ENCODE measurements at regions not wholly inside any gene's neighbourhood (a gene's known extent, or its start where the extent isn't known, plus 50 kb on each side); places are given as distances from the start of the nearest gene placed in this dataset.
A peak's percentile ranks its signal among the peaks of the same experiment; 100 is the strongest.
"Not testable (repeated sequence)": the region's sequence is repeated elsewhere in the genome, so short reads cannot be mapped to it uniquely, and the experiment has no call there.

DNA sequence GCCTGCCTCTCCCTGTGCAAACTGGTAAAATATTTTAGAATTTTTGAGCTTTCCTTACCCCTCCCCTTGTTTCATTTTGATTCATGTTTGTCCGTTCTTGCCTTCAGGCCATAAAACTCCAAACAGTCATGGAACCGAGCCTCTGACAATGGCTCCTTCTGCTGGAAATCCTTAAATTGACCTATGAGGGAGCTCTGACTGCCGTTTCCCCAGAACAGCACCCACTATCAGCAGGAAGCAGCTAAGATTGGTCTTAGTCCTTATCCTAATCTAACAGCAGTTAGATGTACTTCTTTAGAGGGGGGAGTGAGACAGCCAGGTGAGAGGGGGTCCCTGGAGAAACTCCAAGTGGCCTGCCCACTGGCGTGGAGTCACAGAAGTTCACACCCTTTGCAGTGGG lies 106.7 kb downstream of the FAM174A start:
- Histone ChIP-seq H3K9me3 (ENCODE audit: control insufficient read depth in 2 of 2, insufficient read depth in 1 of 2, low read length in 1 of 2) (no peaks in the 10 kb centered on the region), H3K4me1 (ENCODE audit: control insufficient read depth in 2 of 2, insufficient read depth in 2 of 2, low read length in 2 of 2) (no peaks in the 10 kb centered on the region), H3K4me3 (ENCODE audit: low read length in 2 of 2) (no peak overlapping the region), H3K27me3 (ENCODE audit: control insufficient read depth in 2 of 2, insufficient read depth in 1 of 2, low read length in 1 of 2) (no peaks in the 10 kb centered on the region), H3K27ac (ENCODE audit: low read depth in 1 of 2, low read length in 1 of 2) (no peak overlapping the region), H3K36me3 (ENCODE audit: control insufficient read depth in 2 of 2, insufficient read depth in 2 of 2, low read length in 1 of 2) (no peaks in the 10 kb centered on the region)
- 88% methylated on average over 4 of the region's 4 CpGs for WGBS
- no peak for DNase-seq (ENCODE audit: low read depth in 6 of 9, low spot score in 9 of 9)

DNA sequence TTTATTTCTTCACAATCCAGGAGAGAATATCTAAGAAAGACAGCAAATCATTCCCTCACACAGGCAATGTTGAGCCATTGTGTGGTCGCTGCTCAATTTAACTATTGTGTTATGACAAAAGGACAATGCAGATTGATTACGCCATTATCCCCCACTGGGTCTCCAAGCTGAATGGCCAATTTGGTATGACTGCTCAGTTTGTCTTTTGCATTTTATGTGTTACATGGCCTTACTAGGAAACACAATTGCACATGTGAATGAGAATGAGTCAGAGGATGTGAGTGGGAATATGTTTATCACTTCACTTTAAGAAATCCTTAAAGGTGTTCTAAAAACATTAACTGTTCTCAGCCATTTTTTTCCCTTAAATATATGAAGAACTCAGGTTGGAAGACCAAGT lies 108.3 kb downstream of the FAM174A start:
- H3K4me1 ChIP-seq (ENCODE audit: control insufficient read depth in 2 of 2, insufficient read depth in 2 of 2, low read length in 2 of 2): no peaks in the 10 kb centered on the region
- WGBS: 100% methylated on average over 2 of the region's 2 CpGs
- H3K4me3 ChIP-seq (ENCODE audit: low read length in 2 of 2): no peak overlapping the region
- no peak overlapping the region for H3K27ac ChIP-seq (ENCODE audit: low read depth in 1 of 2, low read length in 1 of 2)
- no peaks in the 10 kb centered on the region for H3K9me3 ChIP-seq (ENCODE audit: control insufficient read depth in 2 of 2, insufficient read depth in 1 of 2, low read length in 1 of 2)
- no peaks in the 10 kb centered on the region for H3K36me3 ChIP-seq (ENCODE audit: control insufficient read depth in 2 of 2, insufficient read depth in 2 of 2, low read length in 1 of 2)
- DNase-seq (ENCODE audit: low read depth in 6 of 9, low spot score in 9 of 9): no peak
- H3K27me3 ChIP-seq (ENCODE audit: control insufficient read depth in 2 of 2, insufficient read depth in 1 of 2, low read length in 1 of 2): no peaks in the 10 kb centered on the region

DNA sequence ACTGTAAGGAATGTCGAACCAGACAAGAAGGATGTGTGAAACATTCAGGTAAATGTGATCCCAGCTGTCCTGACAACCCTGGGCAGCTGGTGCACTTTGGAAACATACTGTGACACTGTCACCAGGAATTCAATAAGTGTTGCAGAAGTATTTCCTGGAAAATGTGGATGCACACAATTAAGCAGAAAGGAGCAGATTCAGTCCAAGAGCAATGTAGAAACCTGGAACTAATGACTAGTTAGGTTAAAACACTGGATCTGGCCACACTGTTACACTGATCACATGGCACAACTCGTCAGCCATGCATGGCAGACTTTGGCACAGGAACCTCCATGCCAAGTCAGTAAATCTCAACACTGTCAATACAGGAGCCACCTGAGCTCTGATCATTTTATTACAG lies 109.0 kb downstream of the FAM174A start:
- Histone ChIP-seq H3K27ac (ENCODE audit: low read depth in 1 of 2, low read length in 1 of 2) (no peak overlapping the region), H3K4me1 (ENCODE audit: control insufficient read depth in 2 of 2, insufficient read depth in 2 of 2, low read length in 2 of 2) (no peaks in the 10 kb centered on the region), H3K36me3 (ENCODE audit: control insufficient read depth in 2 of 2, insufficient read depth in 2 of 2, low read length in 1 of 2) (no peaks in the 10 kb centered on the region), H3K9me3 (ENCODE audit: control insufficient read depth in 2 of 2, insufficient read depth in 1 of 2, low read length in 1 of 2) (no peaks in the 10 kb centered on the region), H3K4me3 (ENCODE audit: low read length in 2 of 2) (no peak overlapping the region), H3K27me3 (ENCODE audit: control insufficient read depth in 2 of 2, insufficient read depth in 1 of 2, low read length in 1 of 2) (no peaks in the 10 kb centered on the region)
- 93% methylated on average over 2 of the region's 2 CpGs for WGBS
- no peak for DNase-seq (ENCODE audit: low read depth in 6 of 9, low spot score in 9 of 9)

DNA sequence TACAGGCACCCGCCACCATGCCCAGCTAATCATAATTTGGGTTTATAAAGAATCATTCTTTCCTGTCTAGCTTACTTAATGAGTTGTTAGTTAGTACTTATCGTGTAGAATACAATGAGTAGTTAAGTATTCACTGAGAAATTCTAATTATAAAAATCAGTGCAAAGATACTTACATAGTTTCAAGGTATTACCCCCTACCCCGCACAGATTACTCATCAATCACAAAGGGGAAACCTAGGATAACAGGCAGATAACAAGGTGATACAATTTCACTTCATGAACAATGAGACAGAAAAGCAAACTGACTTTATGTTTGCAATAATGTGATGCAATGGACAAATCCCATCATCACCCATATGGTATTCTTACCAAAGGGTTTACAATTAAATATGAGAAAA lies 109.6 kb downstream of the FAM174A start:
- no peaks in the 10 kb centered on the region for H3K36me3 ChIP-seq (ENCODE audit: control insufficient read depth in 2 of 2, insufficient read depth in 2 of 2, low read length in 1 of 2)
- H3K27ac ChIP-seq (ENCODE audit: low read depth in 1 of 2, low read length in 1 of 2): no peak overlapping the region
- WGBS: 84% methylated on average over 3 of the region's 3 CpGs
- H3K27me3 ChIP-seq (ENCODE audit: control insufficient read depth in 2 of 2, insufficient read depth in 1 of 2, low read length in 1 of 2): no peaks in the 10 kb centered on the region
- H3K4me3 ChIP-seq (ENCODE audit: low read length in 2 of 2): no peak overlapping the region
- H3K9me3 ChIP-seq (ENCODE audit: control insufficient read depth in 2 of 2, insufficient read depth in 1 of 2, low read length in 1 of 2): no peaks in the 10 kb centered on the region
- no peak for DNase-seq (ENCODE audit: low read depth in 6 of 9, low spot score in 9 of 9)
- no peaks in the 10 kb centered on the region for H3K4me1 ChIP-seq (ENCODE audit: control insufficient read depth in 2 of 2, insufficient read depth in 2 of 2, low read length in 2 of 2)

DNA sequence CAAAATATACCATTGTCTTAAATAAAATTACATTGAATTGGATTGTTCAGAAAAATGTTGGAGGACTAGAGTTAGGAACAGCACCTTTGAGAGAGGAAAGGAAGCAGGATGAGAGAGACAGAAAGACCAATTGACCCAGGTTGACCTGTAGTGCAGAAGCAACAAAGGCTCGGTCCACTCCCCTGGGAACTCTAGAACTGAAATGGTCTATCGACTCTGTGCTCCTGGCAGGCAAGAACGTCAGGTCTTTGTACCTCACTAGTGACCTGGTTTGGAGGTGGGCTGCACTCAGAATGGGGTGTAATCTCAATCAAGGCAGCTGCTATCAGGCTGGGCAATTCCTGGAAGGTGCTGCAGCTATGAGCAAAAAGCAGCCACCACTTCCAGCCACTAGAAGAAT lies 110.8 kb downstream of the FAM174A start:
- H3K36me3 ChIP-seq (ENCODE audit: control insufficient read depth in 2 of 2, insufficient read depth in 2 of 2, low read length in 1 of 2): no peaks in the 10 kb centered on the region
- peak overlapping the region in 1 of 2 donors; percentile 20 for H3K27ac ChIP-seq (ENCODE audit: low read depth in 1 of 2, low read length in 1 of 2)
- DNase-seq (ENCODE audit: low read depth in 6 of 9, low spot score in 9 of 9): no peak
- 84% methylated on average over 3 of the region's 3 CpGs for WGBS
- no peaks in the 10 kb centered on the region for H3K9me3 ChIP-seq (ENCODE audit: control insufficient read depth in 2 of 2, insufficient read depth in 1 of 2, low read length in 1 of 2)
- no peak overlapping the region for H3K4me3 ChIP-seq (ENCODE audit: low read length in 2 of 2)
- no peaks in the 10 kb centered on the region for H3K27me3 ChIP-seq (ENCODE audit: control insufficient read depth in 2 of 2, insufficient read depth in 1 of 2, low read length in 1 of 2)
- no peaks in the 10 kb centered on the region for H3K4me1 ChIP-seq (ENCODE audit: control insufficient read depth in 2 of 2, insufficient read depth in 2 of 2, low read length in 2 of 2)

DNA sequence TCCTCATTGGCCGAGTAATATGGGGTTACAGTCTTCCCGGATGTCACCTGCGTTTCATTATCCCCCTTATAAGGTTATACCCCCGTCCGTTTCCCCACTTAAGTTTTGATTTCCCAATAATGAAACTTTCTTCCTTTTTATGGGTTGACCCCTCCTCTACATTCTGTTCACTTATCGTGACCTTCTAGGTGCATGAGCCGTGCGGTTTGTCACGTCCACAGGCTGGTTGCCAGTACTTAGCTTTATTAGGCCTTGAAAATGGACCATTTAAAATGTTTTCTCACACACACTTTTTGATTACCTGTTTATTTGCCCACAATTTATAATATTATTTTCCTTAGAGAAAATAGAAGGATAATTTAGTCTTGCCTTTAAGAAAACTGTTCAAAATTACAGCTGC lies 111.5 kb downstream of the FAM174A start:
- Histone ChIP-seq H3K27me3 (ENCODE audit: control insufficient read depth in 2 of 2, insufficient read depth in 1 of 2, low read length in 1 of 2) (no peaks in the 10 kb centered on the region), H3K4me1 (ENCODE audit: control insufficient read depth in 2 of 2, insufficient read depth in 2 of 2, low read length in 2 of 2) (no peaks in the 10 kb centered on the region), H3K9me3 (ENCODE audit: control insufficient read depth in 2 of 2, insufficient read depth in 1 of 2, low read length in 1 of 2) (no peaks in the 10 kb centered on the region), H3K36me3 (ENCODE audit: control insufficient read depth in 2 of 2, insufficient read depth in 2 of 2, low read length in 1 of 2) (no peaks in the 10 kb centered on the region), H3K4me3 (ENCODE audit: low read length in 2 of 2) (no peak overlapping the region), H3K27ac (ENCODE audit: low read depth in 1 of 2, low read length in 1 of 2) (no peak overlapping the region)
- DNase-seq (ENCODE audit: low read depth in 6 of 9, low spot score in 9 of 9): no peak
- WGBS: 86% methylated on average over 9 of the region's 9 CpGs

DNA sequence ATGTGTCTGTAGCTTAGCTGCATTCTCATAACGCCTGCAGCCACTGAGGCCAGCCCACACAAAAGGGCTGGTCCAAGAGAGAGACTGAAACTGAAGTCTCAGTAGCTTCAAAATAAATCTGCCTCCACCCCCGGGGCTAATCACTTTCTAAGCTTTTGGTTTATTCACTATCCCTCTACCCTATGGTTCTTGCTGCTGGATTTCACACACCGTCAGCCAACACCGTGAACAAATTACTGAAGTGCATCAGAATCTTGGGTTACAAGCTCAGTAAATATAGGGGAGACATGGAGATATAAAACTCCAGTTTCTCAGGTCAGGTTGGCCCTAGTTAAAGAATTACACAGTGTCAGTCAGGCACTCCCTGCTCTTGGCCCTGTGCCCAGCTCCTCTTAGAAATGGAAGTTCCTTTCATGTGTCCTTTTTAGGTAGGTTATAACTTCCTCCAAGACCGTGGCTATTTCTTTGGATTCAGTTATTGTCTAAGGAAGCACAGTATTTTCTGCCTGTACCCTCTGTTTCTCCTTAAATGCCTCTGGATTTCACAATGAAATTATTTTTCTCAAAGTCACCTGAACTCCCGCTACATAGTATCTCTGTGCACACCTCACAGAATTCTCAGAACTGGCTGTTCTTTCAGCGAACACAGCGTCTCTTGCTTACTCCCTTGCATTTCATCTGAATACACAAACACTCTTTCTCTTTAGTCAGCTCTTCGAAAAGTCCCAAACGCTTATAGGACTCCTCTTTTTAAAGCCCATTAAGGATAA lies 112.5 kb downstream of the FAM174A start:
- peak in 1 of 9 donors; percentile 28 for DNase-seq (ENCODE audit: low read depth in 6 of 9, low spot score in 9 of 9)

DNA sequence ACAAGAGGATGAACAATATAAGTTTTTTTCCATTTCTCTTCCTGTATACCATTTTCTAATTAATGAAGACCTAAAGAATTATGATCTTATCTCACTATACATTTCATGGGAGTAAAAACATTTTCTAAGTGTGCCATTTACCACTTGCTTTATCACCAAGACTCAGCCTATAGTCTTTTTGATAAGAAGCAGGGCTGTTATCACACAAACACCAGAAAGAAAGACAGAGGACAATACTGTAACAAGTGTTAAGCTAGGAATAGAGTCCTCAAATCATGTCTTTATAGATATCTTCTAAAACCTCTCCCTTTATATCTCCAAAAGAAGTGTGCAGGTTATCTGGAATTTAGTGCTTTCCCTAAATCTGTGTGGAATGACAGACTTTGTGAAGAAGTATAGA lies 119.7 kb downstream of the FAM174A start:
- H3K4me1 ChIP-seq (ENCODE audit: control insufficient read depth in 2 of 2, insufficient read depth in 2 of 2, low read length in 2 of 2): no peaks in the 10 kb centered on the region
- H3K27ac ChIP-seq (ENCODE audit: low read depth in 1 of 2, low read length in 1 of 2): no peak overlapping the region
- H3K9me3 ChIP-seq (ENCODE audit: control insufficient read depth in 2 of 2, insufficient read depth in 1 of 2, low read length in 1 of 2): no peaks in the 10 kb centered on the region
- no peaks in the 10 kb centered on the region for H3K27me3 ChIP-seq (ENCODE audit: control insufficient read depth in 2 of 2, insufficient read depth in 1 of 2, low read length in 1 of 2)
- DNase-seq (ENCODE audit: low read depth in 6 of 9, low spot score in 9 of 9): no peak
- H3K4me3 ChIP-seq (ENCODE audit: low read length in 2 of 2): no peak overlapping the region
- no peaks in the 10 kb centered on the region for H3K36me3 ChIP-seq (ENCODE audit: control insufficient read depth in 2 of 2, insufficient read depth in 2 of 2, low read length in 1 of 2)

More for the DNA sequence above, 112.5 kb downstream of the FAM174A start:
- H3K27me3 ChIP-seq (ENCODE audit: control insufficient read depth in 2 of 2, insufficient read depth in 1 of 2, low read length in 1 of 2): no peaks in the 10 kb centered on the region
- WGBS: 72% methylated on average over 10 of the region's 10 CpGs
- no peaks in the 10 kb centered on the region for H3K36me3 ChIP-seq (ENCODE audit: control insufficient read depth in 2 of 2, insufficient read depth in 2 of 2, low read length in 1 of 2)
- no peak overlapping the region for H3K4me3 ChIP-seq (ENCODE audit: low read length in 2 of 2)
- H3K4me1 ChIP-seq (ENCODE audit: control insufficient read depth in 2 of 2, insufficient read depth in 2 of 2, low read length in 2 of 2): no peaks in the 10 kb centered on the region
- peak overlapping the region; percentile 33 to 60 for H3K27ac ChIP-seq (ENCODE audit: low read depth in 1 of 2, low read length in 1 of 2)
- H3K9me3 ChIP-seq (ENCODE audit: control insufficient read depth in 2 of 2, insufficient read depth in 1 of 2, low read length in 1 of 2): no peaks in the 10 kb centered on the region

DNA sequence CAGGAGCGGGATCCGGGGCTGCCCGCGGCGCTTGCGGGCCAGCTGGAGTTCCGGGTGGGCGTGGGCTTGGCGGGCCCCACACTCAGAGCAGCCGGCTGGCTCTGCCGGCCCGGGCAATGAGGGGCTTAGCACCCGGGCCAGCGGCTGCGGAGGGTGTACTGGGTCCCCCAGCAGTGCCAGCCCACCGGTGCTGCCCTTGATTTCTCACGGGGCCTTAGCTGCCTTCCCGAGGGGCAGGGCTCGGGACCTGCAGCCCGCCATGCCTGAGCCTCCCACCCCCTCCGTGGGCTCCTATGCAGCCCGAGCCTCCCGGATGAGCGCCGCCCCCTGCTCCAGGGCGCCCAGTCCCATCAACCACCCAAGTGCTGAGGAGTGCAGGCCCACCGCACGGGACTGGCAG lies 121.6 kb downstream of the FAM174A start:
- DNase-seq (ENCODE audit: low read depth in 6 of 9, low spot score in 9 of 9); H3K4me1 ChIP-seq (ENCODE audit: control insufficient read depth in 2 of 2, insufficient read depth in 2 of 2, low read length in 2 of 2); H3K9me3 ChIP-seq (ENCODE audit: control insufficient read depth in 2 of 2, insufficient read depth in 1 of 2, low read length in 1 of 2); H3K27me3 ChIP-seq (ENCODE audit: control insufficient read depth in 2 of 2, insufficient read depth in 1 of 2, low read length in 1 of 2); H3K27ac ChIP-seq (ENCODE audit: low read depth in 1 of 2, low read length in 1 of 2); H3K36me3 ChIP-seq (ENCODE audit: control insufficient read depth in 2 of 2, insufficient read depth in 2 of 2, low read length in 1 of 2); H3K4me3 ChIP-seq (ENCODE audit: low read length in 2 of 2): not testable (repeated sequence)
- WGBS: 96% methylated on average over 27 of the region's 28 CpGs

Data from thymus (tissue), 11 donors.